UCSD-AML1 (cell line): ENCODE measurements at regions not wholly inside any gene's neighbourhood (a gene's known extent, or its start where the extent isn't known, plus 50 kb on each side); places are given as distances from the start of the nearest gene placed in this dataset.
"Not testable (repeated sequence)": the region's sequence is repeated elsewhere in the genome, so short reads cannot be mapped to it uniquely, and the experiment has no call there.

Source experiments
- DNase-seq: peaks from one replicate; lab custom pipeline; 2025; ENCODE audit not compliant: unreplicated experiment; lab: John Stamatoyannopoulos, UW

DNA sequence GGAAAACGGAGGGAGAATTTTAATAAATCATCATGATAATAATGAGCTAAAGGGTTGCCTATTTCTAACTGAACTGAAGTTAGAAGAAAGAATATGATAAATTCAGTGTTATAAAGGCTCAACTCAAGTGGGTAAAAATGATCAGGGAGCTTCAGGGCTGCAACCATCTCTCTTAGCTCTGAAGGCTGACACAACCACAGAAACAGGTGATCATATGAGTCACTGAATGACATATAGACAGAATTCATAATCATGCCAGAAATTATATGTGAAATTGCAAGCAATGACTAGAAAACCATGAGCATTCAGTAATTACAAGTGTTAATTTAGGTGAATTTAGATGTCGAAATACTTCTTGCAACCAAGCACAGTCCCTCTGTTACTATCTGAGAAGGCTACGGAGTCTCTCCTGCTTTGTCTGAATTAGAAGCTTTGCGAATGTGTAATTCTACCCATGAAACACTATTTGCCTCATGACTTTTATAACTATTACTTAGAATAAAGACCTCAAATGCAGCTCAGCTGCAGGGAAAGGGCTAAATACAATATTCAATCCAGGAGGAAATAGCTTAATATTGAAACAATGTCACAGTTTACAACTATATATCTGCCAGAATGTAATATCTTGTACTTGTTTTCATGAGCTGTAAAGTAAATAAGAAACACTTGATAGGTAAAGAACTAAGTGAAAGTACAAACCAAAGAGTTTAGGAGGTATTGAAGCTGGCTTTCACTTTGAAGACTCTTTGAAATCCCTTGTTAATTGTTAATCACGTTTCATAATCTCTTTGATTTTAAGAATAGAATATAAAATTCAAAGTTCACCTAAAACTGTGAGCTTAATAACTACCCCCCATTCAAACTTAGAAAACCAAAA is 1972.6 kb downstream of the ARAP2 start:
- DNase-seq: no peak

- no peak for DNase-seq
These were observed 1965.3 kb downstream of the ARAP2 start for GRCh38 chr4:34279011-34279410.

GRCh38 chr4:34280131-34280530 is 1964.2 kb downstream of the ARAP2 start:
- DNase-seq: no peak

DNA sequence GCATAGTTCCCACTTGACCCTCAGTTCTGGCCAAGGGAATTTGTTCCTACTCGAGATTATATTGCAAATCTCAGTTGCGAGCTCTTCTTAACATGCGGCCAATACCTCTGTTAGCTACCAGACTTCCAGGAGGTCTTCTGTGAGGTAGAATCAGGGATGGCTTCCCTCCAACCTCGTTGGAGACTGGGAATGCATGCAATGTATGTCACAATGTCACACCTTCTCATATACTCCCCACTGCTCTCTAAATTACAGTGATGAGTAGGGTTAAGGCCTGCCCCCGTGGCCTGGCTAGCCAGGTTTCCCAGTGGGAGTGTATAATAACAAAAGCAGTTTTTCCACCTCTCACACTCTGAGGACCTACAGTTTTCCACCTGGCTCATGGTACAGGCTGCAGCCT is 1962.5 kb downstream of the ARAP2 start:
- DNase-seq: peak; percentile 4

- no peak for DNase-seq
These were observed 1954.8 kb downstream of the ARAP2 start for GRCh38 chr4:34289489-34289888.

DNA sequence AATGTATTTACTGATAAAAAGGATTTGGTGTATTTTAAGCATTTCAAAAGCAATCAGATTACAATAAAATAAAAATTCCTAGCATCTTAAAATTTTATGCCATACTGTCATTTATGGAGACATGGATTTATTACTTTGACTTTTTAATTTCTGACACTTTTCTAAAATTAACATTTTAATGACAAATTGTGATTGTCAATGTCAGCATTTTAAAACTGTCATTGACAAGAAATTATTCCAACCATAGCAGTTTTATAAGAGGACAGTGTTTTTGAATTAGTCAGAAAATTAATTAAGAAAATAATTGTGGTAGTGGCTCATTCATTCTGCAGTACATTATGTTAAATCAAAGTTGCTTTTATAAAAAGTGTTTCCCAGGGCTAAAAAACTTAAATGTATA is 1954.4 kb downstream of the ARAP2 start:
- DNase-seq: no peak

- no peak for DNase-seq
These were observed 1950.9 kb downstream of the ARAP2 start for GRCh38 chr4:34293459-34293858.

GRCh38 chr4:34309383-34309906 is 1934.9 kb downstream of the ARAP2 start:
- no peak for DNase-seq

GRCh38 chr4:34318773-34319172 is 1925.5 kb downstream of the ARAP2 start:
- no peak for DNase-seq

DNA sequence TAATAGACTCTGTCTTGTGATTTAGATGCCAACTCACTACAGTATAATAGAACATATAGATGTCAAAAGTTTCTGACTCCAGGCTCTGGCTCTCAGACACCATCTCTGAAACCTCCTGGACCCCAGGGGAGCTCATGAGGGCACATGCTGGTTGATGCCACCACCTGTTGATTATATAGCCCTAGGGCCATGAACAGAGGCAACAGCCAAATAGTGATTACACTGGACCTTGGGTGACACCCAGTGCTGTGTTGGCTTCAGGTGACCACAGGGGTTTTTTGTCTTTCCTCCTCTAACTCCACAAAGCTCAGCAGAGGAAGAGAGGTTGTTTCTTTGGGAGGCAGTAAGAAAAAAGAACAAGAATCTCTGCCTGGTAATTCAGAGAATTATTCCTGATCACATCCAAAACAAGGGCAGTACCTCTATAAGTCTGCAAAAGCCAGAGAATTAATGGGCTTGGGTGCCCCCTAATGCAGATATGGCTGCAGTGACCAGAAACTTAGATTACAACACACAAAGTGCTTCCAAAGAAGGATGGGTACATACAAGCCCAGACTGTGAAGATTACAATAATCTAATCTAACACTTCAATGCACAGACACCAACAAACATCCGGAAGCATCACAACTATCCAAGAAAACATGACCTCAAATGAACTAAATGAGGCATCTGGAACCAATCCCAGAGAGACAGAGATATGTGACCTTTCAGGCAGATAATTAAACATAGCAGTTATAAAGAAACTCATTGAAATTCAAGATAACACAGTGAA is 1920.6 kb downstream of the ARAP2 start:
- DNase-seq: no peak

- no peak for DNase-seq
These were observed 1915.4 kb downstream of the ARAP2 start for GRCh38 chr4:34328939-34329338.

GRCh38 chr4:34335156-34335555 is 1909.2 kb downstream of the ARAP2 start:
- DNase-seq: not testable (repeated sequence)

- DNase-seq: not testable (repeated sequence)
These were observed 1908.8 kb downstream of the ARAP2 start for GRCh38 chr4:34335556-34335955.

- DNase-seq: no peak
These were observed 1881.7 kb downstream of the ARAP2 start for GRCh38 chr4:34362654-34363053.

GRCh38 chr4:34363842-34364241 is 1880.5 kb downstream of the ARAP2 start:
- no peak for DNase-seq

GRCh38 chr4:34365946-34366345 is 1878.4 kb downstream of the ARAP2 start:
- no peak for DNase-seq

DNA sequence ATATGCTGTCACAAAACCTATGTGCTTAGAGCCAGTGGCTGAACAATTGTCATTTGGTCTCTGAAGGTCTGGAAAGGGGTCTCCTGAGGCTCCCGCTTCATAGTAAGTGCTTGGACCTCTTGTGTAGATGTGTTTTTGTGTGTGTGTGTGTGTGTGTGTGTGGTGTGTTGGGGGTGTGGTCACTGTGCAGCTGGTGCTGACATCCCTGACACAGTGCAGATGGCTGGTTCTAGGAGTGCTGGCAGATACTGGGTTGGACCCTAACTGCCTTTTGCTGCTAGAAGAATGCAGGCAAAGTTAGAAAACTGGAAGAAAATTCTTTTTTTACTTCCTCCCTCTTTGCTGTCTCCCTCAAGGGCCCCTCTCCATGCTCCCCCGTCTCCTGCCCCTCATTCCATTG is 1872.6 kb downstream of the ARAP2 start:
- no peak for DNase-seq

DNA sequence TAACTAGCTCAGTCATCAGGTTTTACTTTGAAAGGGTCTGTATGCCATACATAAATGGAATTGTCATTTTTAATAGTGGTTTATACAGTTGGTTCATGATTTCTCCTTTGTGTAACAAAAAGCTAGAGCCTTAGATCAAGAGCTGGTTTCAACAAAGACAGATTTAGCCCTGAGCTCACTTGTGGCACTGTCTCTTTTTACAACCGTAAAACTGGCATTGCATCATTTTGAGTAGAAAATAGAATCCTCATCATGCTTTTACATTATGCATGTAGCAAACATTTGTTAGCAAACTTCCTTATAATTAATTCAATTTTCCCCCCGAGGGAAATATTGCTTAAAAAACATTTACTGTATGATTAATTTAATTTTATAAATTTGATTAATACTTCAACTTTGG is 1871.5 kb downstream of the ARAP2 start:
- no peak for DNase-seq

- no peak for DNase-seq
These were observed 1870.9 kb downstream of the ARAP2 start for GRCh38 chr4:34373456-34373855.

DNA sequence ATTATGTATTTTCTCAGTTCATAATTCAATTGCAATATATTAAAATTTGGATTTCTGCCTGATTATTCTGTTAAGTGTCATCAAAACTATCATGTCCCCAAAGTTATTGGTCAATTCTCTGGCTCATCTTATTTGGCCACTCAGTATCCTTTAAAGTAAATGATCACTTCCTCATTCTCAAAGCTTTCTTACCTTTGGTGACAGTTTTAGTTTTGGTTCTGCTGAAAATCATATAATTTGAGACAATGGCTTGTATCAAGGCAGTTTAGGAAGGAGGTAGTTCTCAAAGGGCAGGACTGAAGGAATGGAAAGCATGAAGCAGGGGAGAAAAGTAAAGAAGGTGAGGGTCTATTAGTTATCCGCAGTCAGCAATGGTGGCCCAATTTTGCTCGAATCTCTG is 1832.1 kb downstream of the ARAP2 start:
- DNase-seq: no peak

- DNase-seq: no peak
These were observed 1831.4 kb downstream of the ARAP2 start for GRCh38 chr4:34412911-34413310.

- DNase-seq: no peak
These were observed 1827.2 kb downstream of the ARAP2 start for GRCh38 chr4:34417160-34417559.
